K562 (cell line): ENCODE measurements at regions not wholly inside any gene's neighbourhood (a gene's known extent, or its start where the extent isn't known, plus 50 kb on each side); places are given as distances from the start of the nearest gene placed in this dataset.

Experiments
- ATAC-seq: fragments of 200-7000 bp; cut with Tn5 transposase; 3 replicates; pipeline ENCODE4 v1.9.1; 2020; ENCODE audit warnings: moderate library complexity
- BruUV-seq: library from RNA; stranded (reverse); fragments of 400-500 nt; replicated peaks from 2 replicates; lab custom pipeline; 2021; lab: Mats Ljungman, UMichigan
- CTCF ChIA-PET: fragments of 300-600 bp; formaldehyde crosslinking; extraction: SDS; loops from one replicate; lab custom pipeline; 2021; ENCODE audit warnings: low intra/inter-chr PET ratio; lab: Yijun Ruan, JAX
- POLR2A ChIA-PET: fragments of 300-600, 350-650 bp; sonication (Branson Sonifier 250); formaldehyde crosslinking; extraction: SDS; loops from one replicate; lab custom pipeline; 2021; ENCODE audit warnings: antibody characterized with exemption, inconsistent platforms; lab: Yijun Ruan, JAX
- DNase-seq, 4 experiments: peaks; one replicate each; pipeline versions ENCODE4 v3.0.0 to v3.0.0-alpha.2; 2011 to 2018; ENCODE audit warnings: low spot score in 3 of 4, mixed read lengths in 3 of 4; ENCODE audit errors: extremely low read depth in 1 of 4
- FAIRE-seq: peaks from 2 replicates; lab custom pipeline; 2011; peaks lifted over from hg19 to GRCh38; lab: Jason Lieb, UNC
- H2AFZ ChIP-seq: 2 replicates; pipeline ENCODE4 v1.6.0; 2011; ENCODE audit warnings: low read depth, low read length, control low read depth, inconsistent platforms
- H3K27ac ChIP-seq: fragments of 200-600 bp; 3 replicates; pipeline ENCODE4 v1.8.0; 2011; ENCODE audit warnings: low read depth, mild to moderate bottlenecking, control low read depth, inconsistent platforms, low read length, moderate library complexity, mixed read lengths; ENCODE audit errors: extremely low read depth
- H3K27me3 ChIP-seq, 2 experiments: fragments of 300-600 bp in 1 of 2; 2 replicates in 1 of 2; 3 replicates in 1 of 2; pipeline versions ENCODE4 v1.6.0 to v1.8.0; 2011; ENCODE audit warnings: inconsistent platforms in 2 of 2, low read length in 2 of 2, mild to moderate bottlenecking in 1 of 2, mixed read lengths in 1 of 2, moderate library complexity in 1 of 2; ENCODE audit not compliant: control insufficient read depth in 2 of 2, insufficient read depth in 2 of 2
- H3K36me3 ChIP-seq: fragments of 300-600 bp; 3 replicates; pipeline ENCODE4 v1.8.0; 2011; ENCODE audit warnings: mild to moderate bottlenecking, low read length, inconsistent platforms; ENCODE audit not compliant: control insufficient read depth, insufficient read depth
- H3K4me1 ChIP-seq, 2 experiments: fragments of 200-600 bp in 1 of 2; replicated peaks in 1 of 2; 2 replicates in 1 of 2; 3 replicates in 1 of 2; pipeline versions ENCODE4 v1.5.1 to v1.8.0; 2011; ENCODE audit warnings: inconsistent platforms in 2 of 2, low read length in 2 of 2, mild to moderate bottlenecking in 1 of 2, mixed read lengths in 1 of 2, moderate library complexity in 1 of 2; ENCODE audit not compliant: control insufficient read depth in 2 of 2, insufficient read depth in 2 of 2
- H3K4me2 ChIP-seq: 2 replicates; pipeline ENCODE4 v1.6.1; 2011; ENCODE audit warnings: low read length, control low read depth, inconsistent platforms, mixed read lengths; ENCODE audit not compliant: insufficient read depth
- H3K4me3 ChIP-seq: fragments of 200-600 bp; sonication (generic), shearing (Covaris generic); 2 replicates; pipeline ENCODE4 v1.5.1; 2016; ENCODE audit warnings: control low read depth, inconsistent platforms
- H3K79me2 ChIP-seq: fragments of 200-600 bp; 3 replicates; pipeline ENCODE4 v1.8.0; 2011; ENCODE audit warnings: low read length, inconsistent platforms; ENCODE audit not compliant: control insufficient read depth, insufficient read depth
- H3K9ac ChIP-seq, 2 experiments: 2 replicates each; pipeline versions ENCODE4 v1.6.0 to v1.6.1; 2011; ENCODE audit warnings: low read depth in 2 of 2, low read length in 2 of 2, control low read depth in 1 of 2, inconsistent platforms in 1 of 2, mild to moderate bottlenecking in 1 of 2, mixed read lengths in 1 of 2; ENCODE audit not compliant: insufficient read depth in 1 of 2
- H3K9me1 ChIP-seq: one replicate; pipeline ENCODE4 v1.6.0; 2011; ENCODE audit warnings: inconsistent platforms, mild to moderate bottlenecking, low read length, moderate library complexity; ENCODE audit not compliant: control insufficient read depth, insufficient read depth
- H3K9me3 ChIP-seq: replicated peaks from 2 replicates; pipeline ENCODE4 v1.5.1; 2011; ENCODE audit warnings: low read depth, low read length, inconsistent platforms; ENCODE audit not compliant: control insufficient read depth, insufficient read depth
- H4K20me1 ChIP-seq: replicated peaks from 2 replicates; pipeline ENCODE4 v1.6.1; 2011; ENCODE audit warnings: low read length, inconsistent platforms, mixed read lengths; ENCODE audit not compliant: control insufficient read depth, insufficient read depth
- ELK3 ChIP-seq: fragments of 450-650 bp; formaldehyde crosslinking; IDR thresholded peaks from 2 replicates; pipeline ENCODE4 v1.4.0; 2020; ENCODE audit warnings: mild to moderate bottlenecking
- MYNN ChIP-seq, 2 experiments: sonication (generic); formaldehyde crosslinking in 1 of 2; IDR thresholded peaks; 2 replicates each; pipeline versions ENCODE4 v1.5.0 to v1.6.1; 2016 to 2020; ENCODE audit warnings: antibody characterized with exemption in 1 of 2, missing genetic modification reagents in 1 of 2
- NCOA1 ChIP-seq: fragments of 450-650 bp; IDR thresholded peaks from 2 replicates; pipeline ENCODE4 v1.6.1; 2016; ENCODE audit warnings: low read depth
- NEUROD1 ChIP-seq: fragments of 150-350 bp; IDR thresholded peaks from 2 replicates; pipeline ENCODE4 v1.6.1; 2014; ENCODE audit warnings: borderline replicate concordance, low read length, low read depth; ENCODE audit not compliant: partially characterized antibody
- RBFOX2 ChIP-seq: fragments of 200-400 bp; formaldehyde crosslinking; IDR thresholded peaks from 2 replicates; pipeline ENCODE4 v1.6.1; 2017; ENCODE audit warnings: low read depth, mild to moderate bottlenecking, low read length, moderate library complexity
- SMAD3 ChIP-seq: fragments of 450-650 bp; formaldehyde crosslinking; conservative IDR thresholded peaks from 2 replicates; pipeline ENCODE4 v1.4.0; 2020; ENCODE audit warnings: mild to moderate bottlenecking
- SRF ChIP-seq, 2 experiments: fragments of 250-450, 450-650 bp in 1 of 2; sonication (Bioruptor Pico) in 1 of 2; sonication (generic) in 1 of 2; formaldehyde crosslinking; IDR thresholded peaks; 2 replicates each; pipeline versions ENCODE4 v1.5.0 to v1.5.1; 2020 to 2022; ENCODE audit warnings: mild to moderate bottlenecking in 1 of 2, missing genetic modification reagents in 1 of 2
- THRB ChIP-seq: fragments of 450-650 bp; formaldehyde crosslinking; conservative IDR thresholded peaks from 2 replicates; pipeline ENCODE4 v1.4.0; 2022; ENCODE audit warnings: mild to moderate bottlenecking, missing genetic modification characterization
- ZKSCAN1 ChIP-seq: fragments of 150-350 bp; IDR thresholded peaks from 2 replicates; pipeline ENCODE4 v1.6.1; 2016; ENCODE audit warnings: low read depth, low read length
- ZNF347 ChIP-seq: fragments of 450-650 bp; formaldehyde crosslinking; IDR thresholded peaks from 2 replicates; pipeline ENCODE4 v1.4.0; 2020; ENCODE audit warnings: low read depth, mild to moderate bottlenecking, moderate library complexity
- WGBS: fragments of 100-300 bp; shearing (Covaris generic); methylation state at CpG from one replicate; pipeline ENCODE4 v1.1.6; 2016; ENCODE audit warnings: low coverage, mixed read lengths; ENCODE audit not compliant: insufficient coverage; ENCODE audit errors: missing lambda C conversion rate; 5-methylcytosine and 5-hydroxymethylcytosine counted together
- in situ Hi-C: fragments of 300-500 bp; cut with MboI; formaldehyde crosslinking; loops from 4 replicates; pipeline ENCODE4 v1.15.0; 2018; ENCODE audit warnings: inconsistent platforms, mixed read lengths
- intact Hi-C: fragments of 100-400 bp; cut with micrococcal nuclease; formaldehyde crosslinking; loops from 2 replicates; pipeline ENCODE4 v1.14.2; 2022
- TF ChIP-seq, protein P1 (sequence below), 2 experiments: fragments of 450-650 bp; IDR thresholded peaks; 2 replicates each; pipeline ENCODE4 v1.6.1; 2016

GRCh38 chr4:177519481-177520260 is 77.4 kb upstream of the AGA start:
- Histone ChIP-seq H3K27ac (no peak overlapping the region), H4K20me1 (no peaks in the 10 kb centered on the region), H3K9ac (no peak overlapping the region), H3K9me1 (no peaks in the 10 kb centered on the region), H3K4me2 (no peak overlapping the region), H3K9me3 (no peaks in the 10 kb centered on the region; the same call in 1 of the 2 replicates), H3K36me3 (no peaks in the 10 kb centered on the region), H3K79me2 (no peaks in the 10 kb centered on the region), H3K4me3 (no peak overlapping the region), H2AFZ (0 out of 2 replicates have a peak overlapping the region, but pooled peaks have one; percentile 9), H3K27me3 (no peaks in the 10 kb centered on the region), H3K4me1 (no peaks in the 10 kb centered on the region)
- BruUV-seq, result no TSS peak
- ChIA-PET CTCF (no interaction called here), POLR2A (no interaction called here)
- TF ChIP-seq THRB (CRISPR knock-in tag), result no peak
- no peak for TF ChIP-seq ZKSCAN1
- TF ChIP-seq MYNN (IDR thresholded peaks at IDR 0.05), result no peak
- TF ChIP-seq MYNN (CRISPR knock-in tag; IDR thresholded peaks at IDR 0.05), result no peak
- no peak for TF ChIP-seq NEUROD1
- no peak for TF ChIP-seq ZNF347 (CRISPR knock-in tag)
- TF ChIP-seq RBFOX2, result no peak
- no peak for TF ChIP-seq SMAD3 (CRISPR knock-in tag)
- no peak for TF ChIP-seq ELK3 (CRISPR knock-in tag)
- no peak for TF ChIP-seq NCOA1
- TF ChIP-seq SRF (CRISPR knock-in tag; IDR thresholded peaks at IDR 0.05), result no peak
- TF ChIP-seq, protein P1, sequence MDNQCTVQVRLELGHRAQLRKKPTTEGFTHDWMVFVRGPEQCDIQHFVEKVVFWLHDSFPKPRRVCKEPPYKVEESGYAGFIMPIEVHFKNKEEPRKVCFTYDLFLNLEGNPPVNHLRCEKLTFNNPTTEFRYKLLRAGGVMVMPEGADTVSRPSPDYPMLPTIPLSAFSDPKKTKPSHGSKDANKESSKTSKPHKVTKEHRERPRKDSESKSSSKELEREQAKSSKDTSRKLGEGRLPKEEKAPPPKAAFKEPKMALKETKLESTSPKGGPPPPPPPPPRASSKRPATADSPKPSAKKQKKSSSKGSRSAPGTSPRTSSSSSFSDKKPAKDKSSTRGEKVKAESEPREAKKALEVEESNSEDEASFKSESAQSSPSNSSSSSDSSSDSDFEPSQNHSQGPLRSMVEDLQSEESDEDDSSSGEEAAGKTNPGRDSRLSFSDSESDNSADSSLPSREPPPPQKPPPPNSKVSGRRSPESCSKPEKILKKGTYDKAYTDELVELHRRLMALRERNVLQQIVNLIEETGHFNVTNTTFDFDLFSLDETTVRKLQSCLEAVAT (IDR thresholded peaks at IDR 0.05), result no peak
- FAIRE-seq (no peak), DNase-seq (peak in 1 of 4 experiments; percentile 9), ATAC-seq (no peak; the same call in 2 of the 3 replicates)
- in situ Hi-C loops, result no loop called here
- 3% methylated on average over 7 of the region's 7 CpGs for WGBS
- intact Hi-C loops, result no loop called here
